ENCODE measurements at regions not wholly inside any gene's neighbourhood (a gene's known extent, or its start where the extent isn't known, plus 50 kb on each side); places are given as distances from the start of the nearest gene placed in this dataset.

GRCh38 chr4:187633245-187633644, 362.3 kb upstream of the ZFP42 start:
- no peak for DNase-seq (ENCODE audit: low read depth, low spot score)
- no peak overlapping the region for H3K4me3 ChIP-seq (ENCODE audit: low read depth, low read length)
- no peak for TF ChIP-seq CTCF (IDR thresholded peaks at IDR 0.05; ENCODE audit: low read depth, low read length)
- in situ Hi-C loops (cut with HindIII; ENCODE audit: low sequenced_read_pairs) = no loop called here

- no peak for TF ChIP-seq CTCF (IDR thresholded peaks at IDR 0.05; ENCODE audit: low read depth, low read length)
- DNase-seq (ENCODE audit: low read depth, low spot score) = no peak
- in situ Hi-C loops (cut with HindIII; ENCODE audit: low sequenced_read_pairs) = no loop called here
- H3K4me3 ChIP-seq (ENCODE audit: low read depth, low read length) = no peak overlapping the region
Observed at GRCh38 chr4:187656959-187657358, 338.6 kb upstream of the ZFP42 start.

- DNase-seq (ENCODE audit: low read depth, low spot score) = no peak
- TF ChIP-seq CTCF (IDR thresholded peaks at IDR 0.05; ENCODE audit: low read depth, low read length) = no peak
- H3K4me3 ChIP-seq (ENCODE audit: low read depth, low read length) = no peak overlapping the region
- in situ Hi-C loops (cut with HindIII; ENCODE audit: low sequenced_read_pairs) = no loop called here
Observed at GRCh38 chr4:187663076-187663475, 332.5 kb upstream of the ZFP42 start.

- in situ Hi-C loops (cut with HindIII; ENCODE audit: low sequenced_read_pairs) = no loop called here
- no peak overlapping the region for H3K4me3 ChIP-seq (ENCODE audit: low read depth, low read length)
Observed at GRCh38 chr4:187664011-187664410, 331.6 kb upstream of the ZFP42 start.

GRCh38 chr4:187665086-187665485, 330.5 kb upstream of the ZFP42 start:
- no peak for TF ChIP-seq CTCF (IDR thresholded peaks at IDR 0.05; ENCODE audit: low read depth, low read length)
- no peak for DNase-seq (ENCODE audit: low read depth, low spot score)
- H3K4me3 ChIP-seq (ENCODE audit: low read depth, low read length) = no peak overlapping the region
- in situ Hi-C loops (cut with HindIII; ENCODE audit: low sequenced_read_pairs) = no loop called here

More at GRCh38 chr4:187664011-187664410, 331.6 kb upstream of the ZFP42 start:
- TF ChIP-seq CTCF (IDR thresholded peaks at IDR 0.05; ENCODE audit: low read depth, low read length) = no peak
- no peak for DNase-seq (ENCODE audit: low read depth, low spot score)

- in situ Hi-C loops (cut with HindIII; ENCODE audit: low sequenced_read_pairs) = no loop called here
- DNase-seq (ENCODE audit: low read depth, low spot score) = no peak
- no peak overlapping the region for H3K4me3 ChIP-seq (ENCODE audit: low read depth, low read length)
- no peak for TF ChIP-seq CTCF (IDR thresholded peaks at IDR 0.05; ENCODE audit: low read depth, low read length)
Observed at GRCh38 chr4:187666034-187666433, 329.5 kb upstream of the ZFP42 start.

Data from astrocyte of the spinal cord (primary cell).